ENCODE measurements at regions not wholly inside any gene's neighbourhood (a gene's known extent, or its start where the extent isn't known, plus 50 kb on each side); places are given as distances from the start of the nearest gene placed in this dataset.

DNA sequence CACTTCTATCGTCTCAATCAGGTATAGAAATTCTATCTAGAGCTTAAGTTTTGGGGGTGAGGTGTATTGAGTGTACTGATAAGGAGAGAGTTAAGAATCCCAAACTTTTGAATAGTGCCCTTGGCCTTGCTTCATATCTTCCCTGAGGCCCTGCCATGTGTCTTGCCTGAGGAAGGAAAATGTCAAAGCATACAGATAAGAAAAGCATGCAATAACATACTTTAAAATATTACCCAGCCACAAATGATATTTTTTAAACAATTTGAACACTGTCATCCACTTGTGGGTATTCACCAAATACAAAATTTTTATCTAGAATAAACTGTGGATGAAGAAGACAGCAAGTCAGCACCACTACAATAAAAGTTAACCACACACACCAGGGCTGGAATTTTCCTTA lies 631.0 kb upstream of the ALCAM start:
- H3K4me3 ChIP-seq (ENCODE audit: low read depth, low read length): no peak overlapping the region
- no peak for DNase-seq (ENCODE audit: low read depth)
- TF ChIP-seq, protein P1, sequence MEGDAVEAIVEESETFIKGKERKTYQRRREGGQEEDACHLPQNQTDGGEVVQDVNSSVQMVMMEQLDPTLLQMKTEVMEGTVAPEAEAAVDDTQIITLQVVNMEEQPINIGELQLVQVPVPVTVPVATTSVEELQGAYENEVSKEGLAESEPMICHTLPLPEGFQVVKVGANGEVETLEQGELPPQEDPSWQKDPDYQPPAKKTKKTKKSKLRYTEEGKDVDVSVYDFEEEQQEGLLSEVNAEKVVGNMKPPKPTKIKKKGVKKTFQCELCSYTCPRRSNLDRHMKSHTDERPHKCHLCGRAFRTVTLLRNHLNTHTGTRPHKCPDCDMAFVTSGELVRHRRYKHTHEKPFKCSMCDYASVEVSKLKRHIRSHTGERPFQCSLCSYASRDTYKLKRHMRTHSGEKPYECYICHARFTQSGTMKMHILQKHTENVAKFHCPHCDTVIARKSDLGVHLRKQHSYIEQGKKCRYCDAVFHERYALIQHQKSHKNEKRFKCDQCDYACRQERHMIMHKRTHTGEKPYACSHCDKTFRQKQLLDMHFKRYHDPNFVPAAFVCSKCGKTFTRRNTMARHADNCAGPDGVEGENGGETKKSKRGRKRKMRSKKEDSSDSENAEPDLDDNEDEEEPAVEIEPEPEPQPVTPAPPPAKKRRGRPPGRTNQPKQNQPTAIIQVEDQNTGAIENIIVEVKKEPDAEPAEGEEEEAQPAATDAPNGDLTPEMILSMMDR (conservative IDR thresholded peaks at IDR 0.05; ENCODE audit: low read depth, low read length): no peak

DNA sequence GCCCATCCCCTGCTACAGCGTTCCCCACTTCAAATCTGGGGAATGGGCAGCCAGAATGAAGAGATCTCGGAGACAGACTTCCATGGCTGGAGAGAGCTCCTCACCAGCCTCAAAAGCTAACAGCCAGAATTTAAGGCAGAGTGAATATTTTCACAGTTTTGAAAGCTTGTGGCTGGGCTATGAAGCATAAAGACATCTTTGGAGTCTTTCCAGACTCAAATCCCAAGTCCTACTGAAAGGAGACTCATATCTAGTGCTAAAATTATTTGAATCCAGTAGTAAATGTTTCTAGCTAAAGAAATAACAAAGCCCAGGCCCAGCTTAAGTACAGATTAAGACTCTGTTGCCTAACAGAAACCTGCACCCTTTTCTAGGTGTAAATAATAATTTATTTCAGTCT lies 628.4 kb upstream of the ALCAM start:
- DNase-seq (ENCODE audit: low read depth): no peak
- TF ChIP-seq, protein P1 (conservative IDR thresholded peaks at IDR 0.05; ENCODE audit: low read depth, low read length): no peak
- no peak overlapping the region for H3K4me3 ChIP-seq (ENCODE audit: low read depth, low read length)

DNA sequence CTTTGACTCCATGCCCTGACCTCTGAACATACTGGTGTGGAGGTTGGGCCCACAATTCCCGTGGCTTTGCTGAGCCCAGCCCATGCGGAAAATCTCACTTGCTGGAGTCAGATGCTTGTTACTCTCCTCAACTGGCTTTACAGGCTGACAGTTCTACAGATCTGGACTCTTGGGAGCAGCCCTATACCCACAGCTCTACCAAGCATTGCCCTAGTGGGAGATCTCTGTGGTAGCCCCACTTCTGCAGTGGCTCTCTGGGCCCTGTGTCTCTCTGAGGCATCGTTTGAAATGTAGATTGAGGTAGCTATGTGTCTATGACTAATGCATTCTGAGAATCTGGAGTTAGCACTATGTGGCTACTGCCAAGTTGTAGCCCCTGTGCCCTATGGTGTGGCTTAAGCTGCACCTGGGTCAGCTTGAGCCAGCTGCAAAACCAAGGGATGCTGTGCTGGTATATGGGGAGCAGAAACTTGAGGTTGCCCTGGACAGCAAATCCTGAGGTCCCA lies 625.8 kb upstream of the ALCAM start:
- DNase-seq (ENCODE audit: low read depth): no peak
- TF ChIP-seq, protein P1 (conservative IDR thresholded peaks at IDR 0.05; ENCODE audit: low read depth, low read length): no peak
- H3K4me3 ChIP-seq (ENCODE audit: low read depth, low read length): no peak overlapping the region

GRCh38 chr3:104742044-104742443 lies 624.7 kb upstream of the ALCAM start:
- no peak for DNase-seq (ENCODE audit: low read depth)
- TF ChIP-seq, protein P1 (conservative IDR thresholded peaks at IDR 0.05; ENCODE audit: low read depth, low read length): no peak

DNA sequence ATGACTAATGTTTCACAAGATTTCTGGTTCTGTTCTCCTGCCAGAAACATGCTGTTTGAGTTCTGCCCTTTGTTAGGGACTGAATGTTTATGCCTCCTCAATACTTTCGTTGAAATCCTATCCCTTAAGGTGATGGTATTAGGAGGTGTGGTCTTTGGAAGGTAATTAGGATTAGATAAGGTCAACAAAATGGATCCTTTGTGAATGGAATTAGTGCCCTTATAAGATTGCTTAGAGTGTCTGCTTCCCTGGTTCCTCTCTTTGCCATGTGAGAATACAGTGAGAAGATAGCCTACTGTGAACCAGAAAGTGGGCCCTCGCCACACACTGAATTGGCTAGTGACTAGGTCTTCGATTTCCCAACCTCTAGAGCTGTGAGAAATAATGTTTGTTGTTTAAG lies 621.4 kb upstream of the ALCAM start:
- TF ChIP-seq, protein P1 (conservative IDR thresholded peaks at IDR 0.05; ENCODE audit: low read depth, low read length): no peak
- no peak overlapping the region for H3K4me3 ChIP-seq (ENCODE audit: low read depth, low read length)
- DNase-seq (ENCODE audit: low read depth): no peak

More at GRCh38 chr3:104742044-104742443, 624.7 kb upstream of the ALCAM start:
- H3K4me3 ChIP-seq (ENCODE audit: low read depth, low read length): no peak overlapping the region

DNA sequence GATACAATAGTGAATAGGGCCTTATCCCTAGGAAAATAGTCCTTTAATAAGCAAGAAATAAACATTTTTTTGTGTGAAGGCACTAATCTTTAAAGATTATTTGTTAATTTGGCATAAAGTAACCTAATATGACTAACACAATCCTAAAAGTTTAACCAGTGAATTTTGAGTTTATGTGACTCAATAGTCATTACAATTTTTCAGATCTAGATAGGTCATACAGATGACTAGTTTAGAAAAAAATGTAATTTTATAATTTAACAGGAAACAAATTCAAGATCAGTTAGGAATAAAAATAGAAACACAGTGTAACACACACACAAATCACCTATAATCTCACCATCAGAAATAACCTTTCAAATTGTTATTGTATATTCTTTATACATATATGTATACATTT lies 620.7 kb upstream of the ALCAM start:
- TF ChIP-seq, protein P1 (conservative IDR thresholded peaks at IDR 0.05; ENCODE audit: low read depth, low read length): no peak
- no peak overlapping the region for H3K4me3 ChIP-seq (ENCODE audit: low read depth, low read length)
- DNase-seq (ENCODE audit: low read depth): no peak

- TF ChIP-seq, protein P1 (conservative IDR thresholded peaks at IDR 0.05; ENCODE audit: low read depth, low read length): no peak
- H3K4me3 ChIP-seq (ENCODE audit: low read depth, low read length): no peak overlapping the region
- DNase-seq (ENCODE audit: low read depth): no peak
Observed at GRCh38 chr3:104750581-104750980, 616.1 kb upstream of the ALCAM start.
